Cardiac fibroblast (primary cell): ENCODE measurements at regions not wholly inside any gene's neighbourhood (a gene's known extent, or its start where the extent isn't known, plus 50 kb on each side); places are given as distances from the start of the nearest gene placed in this dataset.

Experiments used
- DNase-seq, 2 donors: peaks; one replicate each; pipeline versions ENCODE4 v3.0.0 to v3.0.0-alpha.2; 2010; ENCODE audit warnings: low read depth in 2 of 2
- H3K4me3 ChIP-seq, 2 donors: replicated peaks in 1 of 2; 1 replicate in 1 of 2; 2 replicates in 1 of 2; pipeline ENCODE4 v1.5.1; 2011; ENCODE audit warnings: low read depth in 2 of 2, low read length in 2 of 2, mild to moderate bottlenecking in 2 of 2, moderate library complexity in 1 of 2
- CTCF ChIP-seq: IDR thresholded peaks from one replicate; pipeline ENCODE4 v1.5.1; 2011; ENCODE audit warnings: low read depth, mild to moderate bottlenecking, low read length, inconsistent platforms

- DNase-seq, result no peak
- no peak for TF ChIP-seq CTCF
- no peak overlapping the region for H3K4me3 ChIP-seq
Observed at GRCh38 chr16:86124321-86124720, 225.4 kb downstream of the IRF8 start.

GRCh38 chr16:86126891-86127290 is 227.9 kb downstream of the IRF8 start:
- no peak for TF ChIP-seq CTCF
- no peak overlapping the region for H3K4me3 ChIP-seq
- DNase-seq, result no peak

- DNase-seq, result no peak
- TF ChIP-seq CTCF, result no peak
- no peak overlapping the region for H3K4me3 ChIP-seq
Observed at GRCh38 chr16:86127366-86127765, 228.4 kb downstream of the IRF8 start.

- no peak for DNase-seq
- H3K4me3 ChIP-seq, result no peak overlapping the region
- TF ChIP-seq CTCF, result no peak
Observed at GRCh38 chr16:86128246-86128645, 229.3 kb downstream of the IRF8 start.

- TF ChIP-seq CTCF, result no peak
- DNase-seq, result no peak
- H3K4me3 ChIP-seq, result no peak overlapping the region
Observed at GRCh38 chr16:86129541-86129940, 230.6 kb downstream of the IRF8 start.

GRCh38 chr16:86133377-86133776 is 234.4 kb downstream of the IRF8 start:
- no peak for DNase-seq
- H3K4me3 ChIP-seq, result no peak overlapping the region
- no peak for TF ChIP-seq CTCF

- no peak for DNase-seq
- no peak overlapping the region for H3K4me3 ChIP-seq
- TF ChIP-seq CTCF, result no peak
Observed at GRCh38 chr16:86133847-86134375, 234.9 kb downstream of the IRF8 start.
